ENCODE measurements at regions not wholly inside any gene's neighbourhood (a gene's known extent, or its start where the extent isn't known, plus 50 kb on each side); places are given as distances from the start of the nearest gene placed in this dataset.

GRCh38 chr6:166743406-166744222 lies 116.6 kb upstream of the RPS6KA2 start:
- no peak for DNase-seq
- H3K36me3 ChIP-seq (replicated peaks): no peaks in the 10 kb centered on the region
- in situ Hi-C loops (cut with HindIII; ENCODE audit: low pct_ligation_motif_present, low sequenced_read_pairs): no loop called here
- H3K4me3 ChIP-seq (ENCODE audit: low read depth, low read length): no peak overlapping the region
- no peaks in the 10 kb centered on the region for H3K27me3 ChIP-seq (replicated peaks)
- no peak overlapping the region for H3K27ac ChIP-seq
- no peak for TF ChIP-seq CTCF (IDR thresholded peaks at IDR 0.05; ENCODE audit: low read depth, low read length, missing control alignments)

- no peaks in the 10 kb centered on the region for H3K27me3 ChIP-seq (replicated peaks)
- no peaks in the 10 kb centered on the region for H3K36me3 ChIP-seq (replicated peaks)
- in situ Hi-C loops (cut with HindIII; ENCODE audit: low pct_ligation_motif_present, low sequenced_read_pairs): no loop called here
- H3K27ac ChIP-seq: no peak overlapping the region
- DNase-seq: no peak
- no peak overlapping the region for H3K4me3 ChIP-seq (ENCODE audit: low read depth, low read length)
- no peak for TF ChIP-seq CTCF (IDR thresholded peaks at IDR 0.05; ENCODE audit: low read depth, low read length, missing control alignments)
These were observed 115.9 kb upstream of the RPS6KA2 start for GRCh38 chr6:166742981-166743380.

GRCh38 chr6:166739976-166740318 lies 112.9 kb upstream of the RPS6KA2 start:
- Histone ChIP-seq H3K27me3 (replicated peaks) (no peaks in the 10 kb centered on the region), H3K4me3 (ENCODE audit: low read depth, low read length) (no peak overlapping the region), H3K36me3 (replicated peaks) (no peaks in the 10 kb centered on the region), H3K27ac (no peak overlapping the region)
- in situ Hi-C loops (cut with HindIII; ENCODE audit: low pct_ligation_motif_present, low sequenced_read_pairs): no loop called here
- TF ChIP-seq CTCF (IDR thresholded peaks at IDR 0.05; ENCODE audit: low read depth, low read length, missing control alignments): no peak
- DNase-seq: no peak

- in situ Hi-C loops (cut with HindIII; ENCODE audit: low pct_ligation_motif_present, low sequenced_read_pairs): no loop called here
- Histone ChIP-seq H3K27me3 (replicated peaks) (no peaks in the 10 kb centered on the region), H3K4me3 (ENCODE audit: low read depth, low read length) (no peak overlapping the region), H3K27ac (no peak overlapping the region), H3K36me3 (replicated peaks) (no peaks in the 10 kb centered on the region)
- DNase-seq: no peak
- TF ChIP-seq CTCF (IDR thresholded peaks at IDR 0.05; ENCODE audit: low read depth, low read length, missing control alignments): no peak
These were observed 112.3 kb upstream of the RPS6KA2 start for GRCh38 chr6:166739117-166739975.

GRCh38 chr6:166738386-166739116 lies 111.5 kb upstream of the RPS6KA2 start:
- no peak overlapping the region for H3K27ac ChIP-seq
- H3K4me3 ChIP-seq (ENCODE audit: low read depth, low read length): no peak overlapping the region
- no peaks in the 10 kb centered on the region for H3K27me3 ChIP-seq (replicated peaks)
- no peaks in the 10 kb centered on the region for H3K36me3 ChIP-seq (replicated peaks)
- no peak for DNase-seq
- in situ Hi-C loops (cut with HindIII; ENCODE audit: low pct_ligation_motif_present, low sequenced_read_pairs): no loop called here
- TF ChIP-seq CTCF (IDR thresholded peaks at IDR 0.05; ENCODE audit: low read depth, low read length, missing control alignments): no peak
